ENCODE measurements at regions not wholly inside any gene's neighbourhood (a gene's known extent, or its start where the extent isn't known, plus 50 kb on each side); places are given as distances from the start of the nearest gene placed in this dataset.

GRCh38 chr7:53917637-53918036, 624.5 kb upstream of the VSTM2A start:
- TF ChIP-seq, protein P1, sequence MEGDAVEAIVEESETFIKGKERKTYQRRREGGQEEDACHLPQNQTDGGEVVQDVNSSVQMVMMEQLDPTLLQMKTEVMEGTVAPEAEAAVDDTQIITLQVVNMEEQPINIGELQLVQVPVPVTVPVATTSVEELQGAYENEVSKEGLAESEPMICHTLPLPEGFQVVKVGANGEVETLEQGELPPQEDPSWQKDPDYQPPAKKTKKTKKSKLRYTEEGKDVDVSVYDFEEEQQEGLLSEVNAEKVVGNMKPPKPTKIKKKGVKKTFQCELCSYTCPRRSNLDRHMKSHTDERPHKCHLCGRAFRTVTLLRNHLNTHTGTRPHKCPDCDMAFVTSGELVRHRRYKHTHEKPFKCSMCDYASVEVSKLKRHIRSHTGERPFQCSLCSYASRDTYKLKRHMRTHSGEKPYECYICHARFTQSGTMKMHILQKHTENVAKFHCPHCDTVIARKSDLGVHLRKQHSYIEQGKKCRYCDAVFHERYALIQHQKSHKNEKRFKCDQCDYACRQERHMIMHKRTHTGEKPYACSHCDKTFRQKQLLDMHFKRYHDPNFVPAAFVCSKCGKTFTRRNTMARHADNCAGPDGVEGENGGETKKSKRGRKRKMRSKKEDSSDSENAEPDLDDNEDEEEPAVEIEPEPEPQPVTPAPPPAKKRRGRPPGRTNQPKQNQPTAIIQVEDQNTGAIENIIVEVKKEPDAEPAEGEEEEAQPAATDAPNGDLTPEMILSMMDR (conservative IDR thresholded peaks at IDR 0.05; ENCODE audit: low read depth, low read length) = no peak
- no peak for DNase-seq (ENCODE audit: low read depth)
- no peak overlapping the region for H3K4me3 ChIP-seq (ENCODE audit: low read depth, low read length)

- TF ChIP-seq, protein P1 (conservative IDR thresholded peaks at IDR 0.05; ENCODE audit: low read depth, low read length) = no peak
- DNase-seq (ENCODE audit: low read depth) = no peak
- no peak overlapping the region for H3K4me3 ChIP-seq (ENCODE audit: low read depth, low read length)
Measured at GRCh38 chr7:53920011-53920410, 622.2 kb upstream of the VSTM2A start.

DNA sequence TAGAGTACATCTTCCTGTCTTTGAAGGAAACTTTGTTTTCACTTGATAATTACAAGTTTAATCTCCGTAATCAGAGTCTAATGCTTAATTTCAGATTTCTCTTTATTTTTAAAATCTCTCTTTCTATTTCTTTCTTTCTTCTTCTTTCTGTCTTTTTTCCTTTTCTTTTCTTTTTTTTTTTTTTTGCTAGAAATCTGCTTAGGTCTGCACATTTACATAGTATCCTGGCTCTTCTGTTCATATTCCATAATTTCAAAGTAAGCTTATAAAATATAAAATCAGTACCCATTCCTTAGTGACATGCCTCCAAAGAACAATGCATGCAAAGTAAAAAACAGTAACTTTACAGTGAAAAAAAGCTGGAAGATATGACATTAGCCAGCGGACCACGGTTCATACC, 601.7 kb upstream of the VSTM2A start:
- no peak overlapping the region for H3K4me3 ChIP-seq (ENCODE audit: low read depth, low read length)
- no peak for DNase-seq (ENCODE audit: low read depth)
- TF ChIP-seq, protein P1 (conservative IDR thresholded peaks at IDR 0.05; ENCODE audit: low read depth, low read length) = no peak

DNA sequence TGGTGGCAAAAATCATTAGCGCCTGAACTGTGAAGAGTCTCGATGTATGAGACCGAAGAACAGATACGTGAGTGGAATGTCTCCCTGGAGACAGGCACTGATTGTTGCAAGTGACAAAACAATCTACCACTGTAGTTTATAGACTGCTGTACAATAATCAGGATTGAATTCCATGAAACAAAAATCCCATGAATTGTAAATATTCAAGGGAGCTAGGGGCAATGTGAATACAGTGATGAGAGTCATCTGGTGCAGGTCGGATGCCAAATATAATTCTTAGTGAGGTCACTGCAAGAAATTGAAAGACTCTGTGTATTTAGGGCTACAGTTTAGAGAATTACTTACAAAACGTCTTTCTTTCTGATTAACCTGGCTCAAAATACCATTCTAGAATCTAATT, 594.4 kb upstream of the VSTM2A start:
- DNase-seq (ENCODE audit: low read depth) = no peak
- no peak overlapping the region for H3K4me3 ChIP-seq (ENCODE audit: low read depth, low read length)
- TF ChIP-seq, protein P1 (conservative IDR thresholded peaks at IDR 0.05; ENCODE audit: low read depth, low read length) = no peak

- TF ChIP-seq, protein P1 (conservative IDR thresholded peaks at IDR 0.05; ENCODE audit: low read depth, low read length) = no peak
- H3K4me3 ChIP-seq (ENCODE audit: low read depth, low read length) = no peak overlapping the region
- DNase-seq (ENCODE audit: low read depth) = no peak
Measured at GRCh38 chr7:53965716-53966115, 576.5 kb upstream of the VSTM2A start.

DNA sequence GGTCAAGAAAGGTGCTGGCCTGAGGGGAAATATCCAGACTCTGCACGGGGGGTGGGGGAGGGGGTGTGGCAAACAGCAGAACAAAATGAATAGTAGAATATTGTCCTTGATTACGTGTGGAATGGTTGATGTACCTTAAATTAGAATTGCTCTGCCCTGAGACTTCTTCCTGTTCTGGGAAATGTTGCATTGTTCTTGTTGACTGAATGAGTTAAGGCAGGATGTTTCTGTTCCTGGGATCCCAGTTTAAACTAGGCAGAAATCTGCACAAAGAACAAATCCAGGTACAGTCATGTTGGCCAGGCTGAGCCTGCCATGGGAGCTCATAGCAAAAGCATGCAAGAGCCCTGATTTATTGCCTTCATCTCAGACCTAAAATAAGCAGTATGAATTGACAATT, 558.7 kb upstream of the VSTM2A start:
- H3K4me3 ChIP-seq (ENCODE audit: low read depth, low read length) = no peak overlapping the region
- no peak for DNase-seq (ENCODE audit: low read depth)
- TF ChIP-seq, protein P1 (conservative IDR thresholded peaks at IDR 0.05; ENCODE audit: low read depth, low read length) = no peak

DNA sequence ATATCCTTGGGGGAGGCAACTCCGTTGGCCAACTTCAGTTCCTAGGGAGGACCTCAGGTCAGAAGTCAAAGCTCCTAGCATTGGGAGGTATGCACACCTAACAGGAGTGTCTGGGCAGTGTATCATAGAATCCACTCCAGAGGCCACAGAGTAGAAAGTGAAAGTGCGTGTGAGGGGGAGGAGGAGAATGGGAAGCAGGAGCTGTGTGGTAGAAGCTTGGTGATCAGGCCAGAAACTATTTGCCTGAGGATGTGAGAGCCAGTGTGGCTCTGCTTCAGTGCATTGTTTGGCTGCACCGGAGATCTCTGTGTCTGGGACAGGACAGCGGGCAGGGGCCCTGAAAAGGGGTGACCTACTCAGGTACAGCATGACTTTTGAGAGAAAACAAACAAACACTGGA, 557.4 kb upstream of the VSTM2A start:
- TF ChIP-seq, protein P1 (conservative IDR thresholded peaks at IDR 0.05; ENCODE audit: low read depth, low read length) = no peak
- peak; percentile 23 for DNase-seq (ENCODE audit: low read depth)
- no peak overlapping the region for H3K4me3 ChIP-seq (ENCODE audit: low read depth, low read length)
